ENCODE measurements at regions not wholly inside any gene's neighbourhood (a gene's known extent, or its start where the extent isn't known, plus 50 kb on each side); places are given as distances from the start of the nearest gene placed in this dataset.

- TF ChIP-seq, protein P1, sequence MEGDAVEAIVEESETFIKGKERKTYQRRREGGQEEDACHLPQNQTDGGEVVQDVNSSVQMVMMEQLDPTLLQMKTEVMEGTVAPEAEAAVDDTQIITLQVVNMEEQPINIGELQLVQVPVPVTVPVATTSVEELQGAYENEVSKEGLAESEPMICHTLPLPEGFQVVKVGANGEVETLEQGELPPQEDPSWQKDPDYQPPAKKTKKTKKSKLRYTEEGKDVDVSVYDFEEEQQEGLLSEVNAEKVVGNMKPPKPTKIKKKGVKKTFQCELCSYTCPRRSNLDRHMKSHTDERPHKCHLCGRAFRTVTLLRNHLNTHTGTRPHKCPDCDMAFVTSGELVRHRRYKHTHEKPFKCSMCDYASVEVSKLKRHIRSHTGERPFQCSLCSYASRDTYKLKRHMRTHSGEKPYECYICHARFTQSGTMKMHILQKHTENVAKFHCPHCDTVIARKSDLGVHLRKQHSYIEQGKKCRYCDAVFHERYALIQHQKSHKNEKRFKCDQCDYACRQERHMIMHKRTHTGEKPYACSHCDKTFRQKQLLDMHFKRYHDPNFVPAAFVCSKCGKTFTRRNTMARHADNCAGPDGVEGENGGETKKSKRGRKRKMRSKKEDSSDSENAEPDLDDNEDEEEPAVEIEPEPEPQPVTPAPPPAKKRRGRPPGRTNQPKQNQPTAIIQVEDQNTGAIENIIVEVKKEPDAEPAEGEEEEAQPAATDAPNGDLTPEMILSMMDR (IDR thresholded peaks at IDR 0.05): no peak
Measured at GRCh38 chr2:168365094-168365621, 90.9 kb upstream of the CERS6 start.

GRCh38 chr2:168369031-168369430 is 87.0 kb upstream of the CERS6 start:
- TF ChIP-seq, protein P1 (IDR thresholded peaks at IDR 0.05): no peak

DNA sequence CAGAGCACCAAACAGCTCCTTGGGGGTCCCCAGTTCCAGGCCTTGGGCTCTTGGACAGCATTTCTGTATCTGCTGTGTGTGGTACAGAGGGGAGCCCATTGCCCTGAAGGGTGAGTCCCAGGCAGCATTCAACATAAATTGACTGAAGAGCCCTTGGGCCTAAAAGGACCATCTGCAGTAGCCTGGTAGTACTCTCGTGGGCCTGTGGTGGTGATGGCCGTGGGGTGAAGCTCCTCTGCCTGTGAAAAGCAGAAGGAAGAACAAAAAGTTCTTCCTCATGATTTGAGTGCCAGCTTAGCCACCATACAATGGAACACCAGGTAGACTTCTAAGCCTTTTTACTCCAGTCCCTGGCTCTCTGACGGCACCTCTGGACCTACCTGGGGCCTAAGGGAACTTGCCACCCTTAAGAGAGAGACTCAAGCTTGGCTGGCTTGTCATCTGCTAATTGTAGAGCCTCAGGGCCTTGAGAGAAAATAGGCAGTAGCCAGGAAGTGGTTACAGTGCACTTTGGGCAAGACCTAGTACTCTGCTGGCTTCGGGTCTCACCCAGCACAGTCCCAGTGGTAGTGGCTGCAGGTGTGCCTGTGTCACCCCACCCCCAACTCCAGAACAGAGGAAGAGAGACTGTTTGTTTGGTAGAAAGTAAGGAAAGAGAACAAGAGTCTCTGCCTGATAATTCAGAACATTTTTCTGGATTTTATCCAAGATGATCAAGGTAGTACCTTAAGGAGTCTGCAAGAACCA is 84.6 kb upstream of the CERS6 start:
- TF ChIP-seq, protein P1 (IDR thresholded peaks at IDR 0.05): no peak

- TF ChIP-seq, protein P1 (IDR thresholded peaks at IDR 0.05): no peak
Measured at GRCh38 chr2:168373468-168373867, 82.6 kb upstream of the CERS6 start.

GRCh38 chr2:168375195-168375798 is 80.8 kb upstream of the CERS6 start:
- TF ChIP-seq, protein P1 (IDR thresholded peaks at IDR 0.05): peak; percentile 66

GRCh38 chr2:168378960-168379669 is 77.0 kb upstream of the CERS6 start:
- TF ChIP-seq, protein P1 (IDR thresholded peaks at IDR 0.05): no peak

- TF ChIP-seq, protein P1 (IDR thresholded peaks at IDR 0.05): no peak
Measured at GRCh38 chr2:168380500-168380899, 75.6 kb upstream of the CERS6 start.

Measured in LNCAP (cell line).